ENCODE measurements at regions not wholly inside any gene's neighbourhood (a gene's known extent, or its start where the extent isn't known, plus 50 kb on each side); places are given as distances from the start of the nearest gene placed in this dataset.
"Not testable (repeated sequence)": the region's sequence is repeated elsewhere in the genome, so short reads cannot be mapped to it uniquely, and the experiment has no call there.

DNA sequence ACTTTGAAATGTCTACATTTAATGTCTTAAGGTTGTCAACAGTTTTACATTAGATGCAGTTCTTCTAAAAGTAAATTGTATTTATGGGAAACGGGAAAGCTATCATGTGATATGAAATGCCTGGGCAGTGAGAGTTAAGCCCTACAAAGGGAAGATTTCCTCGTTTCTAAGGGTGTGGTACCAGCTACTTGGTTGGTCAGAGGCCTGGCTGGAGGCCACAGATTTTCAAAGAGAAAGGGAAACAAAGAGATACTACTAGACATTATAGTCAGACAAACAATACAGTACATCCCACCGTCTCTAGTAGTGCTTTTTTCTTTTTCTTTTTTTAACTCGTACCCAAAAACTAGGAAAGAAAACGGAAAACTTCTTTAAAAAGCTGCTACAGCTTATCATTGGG is 467.8 kb downstream of the PCDH7 start:
- no peak for DNase-seq (ENCODE audit: low spot score)

GRCh38 chr4:31189938-31190337 is 469.8 kb downstream of the PCDH7 start:
- no peak for DNase-seq (ENCODE audit: low spot score)

GRCh38 chr4:31190671-31191070 is 470.5 kb downstream of the PCDH7 start:
- no peak for DNase-seq (ENCODE audit: low spot score)

- no peak for DNase-seq (ENCODE audit: low spot score)
Observed at GRCh38 chr4:31192341-31192740, 472.2 kb downstream of the PCDH7 start.

DNA sequence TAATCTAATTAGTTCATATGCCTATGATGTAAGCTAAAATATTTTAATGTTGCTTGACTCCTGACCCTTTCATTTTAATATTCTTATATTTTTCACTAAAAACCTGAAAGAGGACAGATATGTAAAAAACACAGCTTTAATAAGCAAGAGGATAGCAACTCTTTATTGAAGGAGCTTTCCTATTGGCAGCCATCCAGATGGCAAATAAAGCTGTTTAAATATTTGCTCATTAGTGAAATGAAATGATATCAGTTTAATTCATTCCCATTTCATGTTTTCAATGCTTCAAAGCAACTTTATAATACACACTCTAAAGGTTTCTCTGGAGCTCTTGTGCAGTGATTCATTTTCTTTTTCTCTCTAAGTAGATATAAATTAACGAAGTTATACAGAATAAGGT is 473.4 kb downstream of the PCDH7 start:
- DNase-seq (ENCODE audit: low spot score), result no peak

DNA sequence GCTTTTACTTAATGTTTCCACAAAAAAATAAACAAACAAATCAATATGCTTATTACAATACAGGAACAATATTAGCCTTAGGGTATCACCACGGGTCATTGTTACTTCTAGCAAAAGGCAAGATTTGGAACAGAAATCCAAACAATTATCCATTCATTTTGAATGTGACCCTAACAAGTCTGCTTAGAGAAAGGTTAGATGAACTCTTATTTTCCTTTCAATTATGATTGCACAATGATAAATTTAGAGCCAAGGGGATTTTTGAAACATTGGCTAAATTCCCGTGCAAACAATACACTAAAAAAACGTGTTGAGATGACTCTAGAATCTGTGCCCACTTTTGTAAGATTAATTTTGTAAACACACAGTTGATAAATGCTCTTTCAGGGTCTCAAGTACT is 474.7 kb downstream of the PCDH7 start:
- no peak for DNase-seq (ENCODE audit: low spot score)

DNA sequence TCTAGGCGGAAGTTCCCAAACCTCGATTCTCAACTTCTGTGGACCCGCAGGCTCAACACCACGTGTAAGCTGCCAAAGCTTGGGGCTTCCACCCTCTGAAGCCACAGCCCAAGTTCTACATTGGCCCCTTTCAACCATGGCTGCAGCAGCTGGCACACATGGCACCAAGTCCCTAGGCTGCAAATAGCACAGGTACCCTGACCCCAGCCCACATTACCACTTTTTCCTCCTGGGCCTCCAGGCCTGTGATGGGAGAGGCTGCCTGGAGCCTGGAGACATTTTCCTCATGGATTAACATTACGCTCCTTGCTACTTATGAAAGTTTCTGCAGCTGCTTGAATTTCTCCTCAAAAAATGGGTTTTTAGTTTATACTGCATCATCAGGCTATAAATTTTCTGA is 479.5 kb downstream of the PCDH7 start:
- no peak for DNase-seq (ENCODE audit: low spot score)

DNA sequence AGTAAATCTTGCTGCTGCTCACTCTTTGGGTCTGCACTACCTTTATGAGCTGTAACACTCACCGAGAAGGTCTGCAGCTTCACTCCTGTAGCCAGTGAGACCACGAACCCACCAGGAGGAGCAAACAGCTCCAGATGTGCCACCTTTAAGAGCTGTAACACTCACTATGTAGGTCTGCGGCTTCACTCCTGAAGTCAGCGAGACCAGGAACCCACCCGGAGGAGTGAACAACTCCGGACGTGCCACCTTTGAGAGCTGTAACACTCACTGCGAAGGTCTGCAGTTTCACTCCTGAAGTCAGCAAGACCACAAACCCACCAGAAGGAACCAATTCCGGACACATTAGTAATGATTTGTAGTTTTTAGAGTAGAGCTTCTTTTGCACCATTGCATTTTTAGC is 481.9 kb downstream of the PCDH7 start:
- DNase-seq (ENCODE audit: low spot score), result not testable (repeated sequence)

GRCh38 chr4:31204874-31205273 is 484.7 kb downstream of the PCDH7 start:
- DNase-seq (ENCODE audit: low spot score), result no peak

DNA sequence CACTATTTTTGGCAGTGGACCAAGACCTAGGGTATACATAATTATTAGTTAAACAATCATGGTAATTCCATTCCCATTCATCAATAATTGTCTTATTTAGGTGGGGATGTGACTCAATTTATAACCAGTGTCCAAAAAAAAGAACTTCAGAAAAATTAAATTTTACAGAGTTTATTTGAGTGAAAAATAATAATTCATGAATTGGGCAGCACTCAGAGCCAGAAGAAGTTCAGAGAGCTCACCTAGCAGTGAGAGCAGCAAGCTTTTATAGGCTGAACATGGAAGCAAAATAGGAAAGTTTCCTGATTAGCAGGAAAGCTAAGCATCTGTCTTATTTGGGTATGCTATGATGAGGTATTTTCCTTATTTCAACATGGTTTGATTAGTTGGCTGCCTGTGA is 500.8 kb downstream of the PCDH7 start:
- DNase-seq (ENCODE audit: low spot score), result no peak

DNA sequence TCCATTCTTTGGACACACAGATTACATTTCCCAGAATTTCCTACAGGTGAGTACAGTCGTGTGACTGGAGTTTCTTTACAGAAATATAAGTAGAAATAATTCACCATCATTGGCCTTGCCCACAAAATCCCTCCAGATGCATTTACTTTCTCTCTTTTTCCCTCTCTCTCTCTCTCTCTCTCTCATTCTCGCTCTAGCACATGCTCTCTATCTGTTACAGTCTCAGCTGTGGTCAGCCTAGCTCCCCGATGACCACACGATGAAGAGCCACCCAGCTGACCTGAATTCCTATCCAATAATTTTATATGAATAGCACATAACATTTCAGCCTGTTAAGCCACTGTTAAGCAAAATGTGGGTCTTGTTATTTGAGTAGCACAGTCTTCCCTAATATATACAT is 507.9 kb downstream of the PCDH7 start:
- DNase-seq (ENCODE audit: low spot score), result no peak

- no peak for DNase-seq (ENCODE audit: low spot score)
Observed at GRCh38 chr4:31230594-31230993, 510.4 kb downstream of the PCDH7 start.

DNA sequence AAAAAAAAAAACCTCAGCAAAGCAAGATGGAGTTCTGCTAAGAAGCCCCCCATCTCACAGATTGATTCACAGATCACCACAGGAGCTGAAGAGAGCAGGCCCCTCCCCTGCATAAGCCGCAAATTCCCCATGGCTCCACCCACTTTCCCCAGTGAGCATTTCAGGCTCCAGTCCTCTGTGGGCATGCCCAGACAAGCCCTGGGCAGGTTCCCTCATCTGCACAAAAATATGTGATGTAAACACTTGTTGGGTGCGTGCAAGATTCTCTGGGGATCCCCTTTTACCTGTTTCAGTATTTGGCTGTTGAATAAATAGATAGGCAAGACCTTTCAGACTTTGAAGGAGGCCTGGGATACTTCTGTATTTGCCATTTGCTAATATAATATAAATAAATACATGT is 514.3 kb downstream of the PCDH7 start:
- DNase-seq (ENCODE audit: low spot score), result no peak

DNA sequence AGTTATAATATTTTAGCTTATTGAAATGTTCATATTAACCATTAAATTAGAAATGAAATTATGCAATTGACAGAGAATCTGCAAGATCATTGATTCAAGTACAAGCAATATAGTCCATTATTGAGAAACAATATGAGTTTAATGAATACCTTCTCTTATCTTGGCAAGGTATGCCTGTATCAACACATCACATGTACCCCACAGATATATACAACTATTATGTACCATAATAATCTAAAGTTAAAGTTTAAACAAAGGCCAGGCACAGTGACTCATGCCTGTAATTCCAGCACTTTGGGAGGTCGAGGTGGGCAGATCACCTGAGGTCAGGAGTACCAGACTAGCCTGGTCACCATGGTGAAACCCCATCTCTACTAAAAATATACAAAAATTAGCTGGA is 514.7 kb downstream of the PCDH7 start:
- no peak for DNase-seq (ENCODE audit: low spot score)

DNA sequence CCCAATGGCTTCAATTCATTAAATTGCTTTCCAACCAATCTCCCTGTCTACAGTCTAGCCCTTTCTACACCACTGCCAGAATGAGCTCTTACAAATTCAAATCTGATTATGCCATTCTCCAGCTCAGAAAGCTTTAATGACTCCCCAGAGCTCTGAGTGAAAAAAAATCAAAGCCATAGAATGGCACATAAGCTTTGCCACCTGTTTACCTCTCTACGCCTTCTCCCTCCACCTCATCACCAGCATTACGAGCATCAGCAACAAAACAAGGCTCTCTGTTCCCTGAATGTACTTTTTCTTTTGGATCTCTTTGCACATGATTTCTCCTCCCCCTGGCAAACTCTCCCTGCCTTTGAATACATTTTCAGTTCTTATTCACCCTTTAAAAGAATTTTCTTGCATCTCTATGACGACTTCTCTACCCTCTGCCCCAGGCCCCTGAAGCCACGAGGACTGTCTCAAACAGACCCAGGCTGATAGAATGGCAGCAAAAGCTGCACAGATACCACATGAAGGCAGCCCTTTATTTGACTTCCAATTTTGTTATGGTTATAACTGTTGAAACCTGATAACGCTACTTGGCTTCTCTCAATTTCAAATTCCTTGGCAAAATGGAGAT is 516.0 kb downstream of the PCDH7 start:
- no peak for DNase-seq (ENCODE audit: low spot score)

- no peak for DNase-seq (ENCODE audit: low spot score)
Observed at GRCh38 chr4:31236639-31237173, 516.5 kb downstream of the PCDH7 start.

GRCh38 chr4:31237233-31237632 is 517.1 kb downstream of the PCDH7 start:
- DNase-seq (ENCODE audit: low spot score), result peak; percentile 21

DNA sequence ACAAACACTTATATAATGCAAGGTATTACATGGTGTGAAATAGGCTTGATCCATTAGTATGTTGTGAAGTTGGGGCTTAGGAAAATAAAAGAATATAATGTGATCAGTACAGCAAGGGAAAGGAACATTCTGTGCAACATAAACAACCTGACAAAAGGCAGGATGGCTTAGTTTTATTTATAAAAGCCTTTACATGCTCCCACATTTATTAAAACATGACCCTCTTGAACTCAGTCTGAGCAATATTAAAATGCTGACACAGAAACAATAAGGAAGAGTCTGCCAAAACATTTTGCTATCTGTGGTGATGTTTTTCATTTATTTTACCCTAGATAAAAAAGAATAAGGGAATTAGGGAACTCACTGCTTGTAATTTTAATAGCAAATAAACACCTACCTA is 519.7 kb downstream of the PCDH7 start:
- DNase-seq (ENCODE audit: low spot score), result no peak

GRCh38 chr4:31241504-31242106 is 521.4 kb downstream of the PCDH7 start:
- no peak for DNase-seq (ENCODE audit: low spot score)

GRCh38 chr4:31246856-31247255 is 526.7 kb downstream of the PCDH7 start:
- DNase-seq (ENCODE audit: low spot score), result no peak

GRCh38 chr4:31259119-31259518 is 539.0 kb downstream of the PCDH7 start:
- no peak for DNase-seq (ENCODE audit: low spot score)

GRCh38 chr4:31261632-31262031 is 541.5 kb downstream of the PCDH7 start:
- DNase-seq (ENCODE audit: low spot score), result no peak

DNA sequence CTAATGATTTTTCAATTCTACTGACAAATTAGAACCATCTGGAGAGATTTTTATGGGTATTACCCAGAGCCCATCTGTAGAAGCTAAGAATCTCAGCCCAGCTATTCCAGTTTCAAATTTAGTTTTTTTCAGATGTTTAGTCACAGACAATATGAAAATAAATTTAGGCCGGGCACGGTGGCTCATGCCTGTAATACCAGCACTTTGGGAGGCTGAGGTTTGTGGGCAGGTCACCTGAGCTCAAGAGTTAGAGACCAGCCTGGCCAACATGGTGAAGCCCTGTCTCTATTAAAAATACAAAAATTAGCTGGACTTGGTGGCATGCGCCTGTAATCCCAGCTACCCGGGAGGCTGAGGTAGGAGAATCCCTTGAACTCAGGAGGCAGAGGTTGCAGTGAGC is 545.9 kb downstream of the PCDH7 start:
- DNase-seq (ENCODE audit: low spot score), result not testable (repeated sequence)

Data from COLO829 (cell line).